ENCODE measurements at regions not wholly inside any gene's neighbourhood (a gene's known extent, or its start where the extent isn't known, plus 50 kb on each side); places are given as distances from the start of the nearest gene placed in this dataset.

GRCh38 chr2:516131-516530 is 161.1 kb downstream of the TMEM18 start:
- H3K36me3 ChIP-seq (ENCODE audit: insufficient read depth) = no peaks in the 10 kb centered on the region
- H3K4me3 ChIP-seq (ENCODE audit: low read depth, low read length) = no peak overlapping the region
- no peaks in the 10 kb centered on the region for H3K4me1 ChIP-seq (ENCODE audit: insufficient read depth)
- WGBS = 83% methylated on average over 7 of the region's 7 CpGs
- DNase-seq (ENCODE audit: extremely low spot score) = no peak
- no peak overlapping the region for H3K27ac ChIP-seq (ENCODE audit: low read depth)

DNA sequence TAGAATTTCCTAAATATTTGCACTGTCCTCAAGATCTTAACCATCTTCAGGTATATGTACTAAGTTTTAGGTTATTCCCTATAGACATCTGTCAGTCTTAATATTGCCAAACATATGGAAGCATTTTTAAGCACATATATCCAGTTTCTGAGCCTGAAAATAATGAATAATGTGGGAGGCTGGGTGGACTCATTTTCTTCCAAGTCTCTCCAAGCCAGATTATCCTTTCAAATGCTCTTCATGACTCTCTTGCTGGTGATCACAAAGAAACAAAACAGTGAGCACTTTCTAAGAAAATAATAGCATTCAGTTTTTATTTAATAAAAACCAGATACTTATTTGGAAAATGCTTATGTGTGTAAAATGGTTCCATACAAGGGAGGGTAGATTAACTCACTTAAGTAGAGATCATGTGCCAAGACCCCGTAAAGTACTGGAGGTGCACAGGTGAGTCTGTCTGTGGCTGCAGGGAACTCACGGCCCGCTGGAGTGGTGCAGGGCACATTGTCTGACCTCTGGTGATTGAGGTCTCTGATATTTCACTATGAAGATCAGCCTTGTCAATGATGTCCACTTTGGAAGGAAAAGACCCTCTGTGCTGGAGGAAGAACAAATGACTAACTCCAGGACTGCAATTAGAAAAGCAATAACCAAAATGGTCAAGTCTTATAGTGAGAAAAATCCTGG is 161.6 kb downstream of the TMEM18 start:
- Histone ChIP-seq H3K4me3 (ENCODE audit: low read depth, low read length) (no peak overlapping the region), H3K4me1 (ENCODE audit: insufficient read depth) (no peaks in the 10 kb centered on the region), H3K36me3 (ENCODE audit: insufficient read depth) (no peaks in the 10 kb centered on the region), H3K27ac (ENCODE audit: low read depth) (no peak overlapping the region)
- DNase-seq (ENCODE audit: extremely low spot score) = no peak
- 80% methylated on average over 3 of the region's 3 CpGs for WGBS

- 69% methylated on average over 2 of the region's 2 CpGs for WGBS
- Histone ChIP-seq H3K27ac (ENCODE audit: low read depth) (no peak overlapping the region), H3K4me1 (ENCODE audit: insufficient read depth) (no peaks in the 10 kb centered on the region), H3K4me3 (ENCODE audit: low read depth, low read length) (no peak overlapping the region), H3K36me3 (ENCODE audit: insufficient read depth) (no peaks in the 10 kb centered on the region)
- DNase-seq (ENCODE audit: extremely low spot score) = no peak
Observed at GRCh38 chr2:513981-514706, 163.1 kb downstream of the TMEM18 start.

DNA sequence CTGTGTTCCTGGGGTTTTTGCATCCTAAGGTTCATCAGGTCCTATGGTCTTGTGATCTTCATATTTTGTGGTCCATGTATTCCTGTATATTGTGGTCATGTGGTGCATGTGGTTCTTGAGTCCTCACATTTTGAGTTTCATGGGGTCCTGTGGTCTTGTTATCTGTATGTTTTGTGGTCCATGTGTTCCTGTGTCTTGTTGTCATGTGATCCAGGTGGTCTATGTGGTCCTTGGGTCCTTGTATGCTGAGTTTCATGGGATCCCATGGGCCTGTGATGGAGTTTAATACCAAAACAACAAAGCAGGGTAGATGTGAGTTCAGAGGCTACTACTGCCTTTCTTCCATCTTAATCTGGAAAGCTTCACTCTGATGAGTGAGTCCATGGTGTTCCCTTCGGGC is 166.4 kb downstream of the TMEM18 start:
- DNase-seq (ENCODE audit: extremely low spot score) = no peak
- Histone ChIP-seq H3K4me3 (ENCODE audit: low read depth, low read length) (no peak overlapping the region), H3K27ac (ENCODE audit: low read depth) (no peak overlapping the region), H3K4me1 (ENCODE audit: insufficient read depth) (no peaks in the 10 kb centered on the region), H3K36me3 (ENCODE audit: insufficient read depth) (no peaks in the 10 kb centered on the region)
- WGBS = 69% methylated on average over 1 of the region's 1 CpG

GRCh38 chr2:509888-510287 is 167.3 kb downstream of the TMEM18 start:
- WGBS = 75% methylated on average over 4 of the region's 4 CpGs
- no peak for DNase-seq (ENCODE audit: extremely low spot score)
- Histone ChIP-seq H3K36me3 (ENCODE audit: insufficient read depth) (no peaks in the 10 kb centered on the region), H3K4me1 (ENCODE audit: insufficient read depth) (no peaks in the 10 kb centered on the region), H3K4me3 (ENCODE audit: low read depth, low read length) (no peak overlapping the region), H3K27ac (ENCODE audit: low read depth) (no peak overlapping the region)

DNA sequence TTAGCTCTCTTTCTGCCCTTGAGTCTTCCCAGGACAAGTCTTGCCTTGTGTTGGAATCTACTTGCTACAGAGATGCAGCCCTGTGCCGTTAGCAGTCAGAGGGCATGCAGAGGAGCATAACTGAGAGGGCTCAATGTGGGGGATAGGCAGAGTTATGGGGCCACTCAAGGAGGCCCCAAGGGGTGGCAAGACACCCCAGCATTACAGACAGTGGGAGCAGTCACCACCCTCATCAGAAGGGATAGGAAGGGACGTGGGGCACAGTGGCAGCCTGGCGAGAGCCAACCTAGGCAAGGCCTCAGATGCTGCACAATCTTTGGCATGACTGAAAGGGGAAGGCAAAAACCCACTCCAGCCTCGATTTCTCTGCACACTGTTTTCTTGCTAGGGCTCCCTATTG is 169.1 kb downstream of the TMEM18 start:
- Histone ChIP-seq H3K4me1 (ENCODE audit: insufficient read depth) (no peaks in the 10 kb centered on the region), H3K36me3 (ENCODE audit: insufficient read depth) (no peaks in the 10 kb centered on the region), H3K27ac (ENCODE audit: low read depth) (no peak overlapping the region), H3K4me3 (ENCODE audit: low read depth, low read length) (no peak overlapping the region)
- DNase-seq (ENCODE audit: extremely low spot score) = no peak
- WGBS = 78% methylated on average over 4 of the region's 4 CpGs

GRCh38 chr2:506866-507265 is 170.3 kb downstream of the TMEM18 start:
- no peaks in the 10 kb centered on the region for H3K4me1 ChIP-seq (ENCODE audit: insufficient read depth)
- WGBS = 92% methylated on average over 5 of the region's 5 CpGs
- H3K36me3 ChIP-seq (ENCODE audit: insufficient read depth) = no peaks in the 10 kb centered on the region
- no peak overlapping the region for H3K4me3 ChIP-seq (ENCODE audit: low read depth, low read length)
- no peak for DNase-seq (ENCODE audit: extremely low spot score)
- no peak overlapping the region for H3K27ac ChIP-seq (ENCODE audit: low read depth)

- no peaks in the 10 kb centered on the region for H3K4me1 ChIP-seq (ENCODE audit: insufficient read depth)
- no peak for DNase-seq (ENCODE audit: extremely low spot score)
- WGBS = 71% methylated on average over 6 of the region's 6 CpGs
- H3K27ac ChIP-seq (ENCODE audit: low read depth) = no peak overlapping the region
- no peaks in the 10 kb centered on the region for H3K36me3 ChIP-seq (ENCODE audit: insufficient read depth)
- H3K4me3 ChIP-seq (ENCODE audit: low read depth, low read length) = no peak overlapping the region
Observed at GRCh38 chr2:506451-506850, 170.8 kb downstream of the TMEM18 start.

- Histone ChIP-seq H3K36me3 (ENCODE audit: insufficient read depth) (no peaks in the 10 kb centered on the region), H3K4me3 (ENCODE audit: low read depth, low read length) (no peak overlapping the region), H3K27ac (ENCODE audit: low read depth) (no peak overlapping the region), H3K4me1 (ENCODE audit: insufficient read depth) (no peaks in the 10 kb centered on the region)
- 34% methylated on average over 8 of the region's 8 CpGs for WGBS
- no peak for DNase-seq (ENCODE audit: extremely low spot score)
Observed at GRCh38 chr2:505941-506340, 171.3 kb downstream of the TMEM18 start.

DNA sequence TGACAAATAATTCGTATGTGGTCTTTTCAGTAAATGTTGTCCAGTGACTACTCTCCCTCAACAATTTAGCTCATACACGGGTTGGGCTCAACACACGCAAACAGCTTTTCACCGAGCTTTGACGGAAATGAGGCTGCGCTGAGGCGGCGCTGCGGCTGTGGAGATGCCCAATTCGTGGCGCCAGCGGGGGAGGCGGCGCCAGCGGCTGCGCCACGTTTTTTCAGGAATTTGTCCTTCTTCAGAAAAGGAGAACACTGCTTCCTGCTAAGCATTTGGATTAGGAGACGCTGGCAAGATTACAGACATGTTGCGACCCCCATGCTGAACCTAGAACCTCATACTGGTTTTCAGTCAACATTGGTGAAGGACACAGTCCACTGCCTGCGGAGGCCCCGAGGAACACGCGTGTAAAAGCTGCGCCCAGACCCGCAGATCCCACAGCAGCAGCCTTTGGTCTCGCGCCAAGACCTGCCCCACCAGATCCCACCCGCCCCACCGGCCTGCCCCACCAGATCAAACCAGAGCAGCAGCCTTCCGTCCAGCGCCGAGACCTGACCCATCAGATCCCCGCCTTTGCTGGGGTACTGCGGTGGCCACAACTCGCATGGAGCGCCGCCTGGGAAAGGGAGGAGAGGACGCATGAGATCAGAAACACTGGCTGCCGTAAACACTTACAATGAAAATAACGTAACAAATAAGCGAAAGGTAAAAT is 173.8 kb downstream of the TMEM18 start:
- H3K27ac ChIP-seq (ENCODE audit: low read depth) = no peak overlapping the region
- DNase-seq (ENCODE audit: extremely low spot score) = no peak
- H3K4me3 ChIP-seq (ENCODE audit: low read depth, low read length) = no peak overlapping the region
- H3K4me1 ChIP-seq (ENCODE audit: insufficient read depth) = no peaks in the 10 kb centered on the region
- 95% methylated on average over 41 of the region's 41 CpGs for WGBS
- H3K36me3 ChIP-seq (ENCODE audit: insufficient read depth) = no peaks in the 10 kb centered on the region

DNA sequence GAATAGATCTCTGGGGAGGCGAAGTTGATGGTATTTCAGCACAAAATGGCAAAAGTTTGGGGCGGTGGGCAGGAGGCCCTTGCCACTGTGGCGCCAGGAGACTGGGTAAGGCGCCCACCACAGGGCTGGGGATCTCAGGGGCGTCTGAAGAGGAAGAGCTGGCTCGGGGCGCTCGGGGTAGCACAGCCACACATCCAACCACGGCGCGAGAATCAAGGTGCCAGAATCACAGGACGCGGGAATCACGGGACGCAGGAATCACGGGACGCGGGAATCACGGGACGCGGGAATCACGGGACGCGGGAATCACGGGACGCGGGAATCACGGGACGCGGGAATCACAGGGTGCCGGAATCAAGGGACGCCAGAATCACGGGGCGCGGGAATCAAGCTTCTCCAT is 174.4 kb downstream of the TMEM18 start:
- no peak overlapping the region for H3K4me3 ChIP-seq (ENCODE audit: low read depth, low read length)
- no peak for DNase-seq (ENCODE audit: extremely low spot score)
- H3K4me1 ChIP-seq (ENCODE audit: insufficient read depth) = no peaks in the 10 kb centered on the region
- 91% methylated on average over 35 of the region's 35 CpGs for WGBS
- no peak overlapping the region for H3K27ac ChIP-seq (ENCODE audit: low read depth)
- no peaks in the 10 kb centered on the region for H3K36me3 ChIP-seq (ENCODE audit: insufficient read depth)

DNA sequence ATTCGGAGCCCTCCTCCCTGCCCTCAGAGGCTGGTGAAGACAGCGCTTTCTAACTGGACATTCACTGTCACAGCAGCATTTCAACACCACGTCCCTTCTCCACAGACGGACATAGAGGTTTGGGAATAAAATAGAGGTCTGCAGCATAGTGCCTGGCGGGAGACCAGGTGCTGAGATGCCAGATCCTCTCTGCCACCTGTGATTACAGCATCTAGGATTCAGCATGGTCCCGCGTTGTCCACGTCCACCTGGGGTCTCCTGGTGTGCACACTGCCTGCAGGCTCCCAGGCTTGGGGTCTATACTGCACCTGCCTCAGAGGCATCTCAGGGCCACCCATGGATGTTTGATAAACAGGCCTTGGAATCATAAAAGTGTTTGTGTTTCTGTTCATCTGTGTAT is 175.5 kb downstream of the TMEM18 start:
- no peak overlapping the region for H3K4me3 ChIP-seq (ENCODE audit: low read depth, low read length)
- H3K36me3 ChIP-seq (ENCODE audit: insufficient read depth) = no peaks in the 10 kb centered on the region
- no peaks in the 10 kb centered on the region for H3K4me1 ChIP-seq (ENCODE audit: insufficient read depth)
- WGBS = 88% methylated on average over 8 of the region's 8 CpGs
- DNase-seq (ENCODE audit: extremely low spot score) = no peak
- no peak overlapping the region for H3K27ac ChIP-seq (ENCODE audit: low read depth)

GRCh38 chr2:501130-501529 is 176.1 kb downstream of the TMEM18 start:
- no peak for DNase-seq (ENCODE audit: extremely low spot score)
- WGBS = 49% methylated on average over 5 of the region's 5 CpGs
- H3K36me3 ChIP-seq (ENCODE audit: insufficient read depth) = no peaks in the 10 kb centered on the region
- H3K4me3 ChIP-seq (ENCODE audit: low read depth, low read length) = no peak overlapping the region
- no peaks in the 10 kb centered on the region for H3K4me1 ChIP-seq (ENCODE audit: insufficient read depth)
- no peak overlapping the region for H3K27ac ChIP-seq (ENCODE audit: low read depth)

GRCh38 chr2:499726-500125 is 177.5 kb downstream of the TMEM18 start:
- H3K4me3 ChIP-seq (ENCODE audit: low read depth, low read length) = no peak overlapping the region
- no peak for DNase-seq (ENCODE audit: extremely low spot score)
- H3K4me1 ChIP-seq (ENCODE audit: insufficient read depth) = no peaks in the 10 kb centered on the region
- WGBS = 74% methylated on average over 8 of the region's 8 CpGs
- H3K27ac ChIP-seq (ENCODE audit: low read depth) = no peak overlapping the region
- no peaks in the 10 kb centered on the region for H3K36me3 ChIP-seq (ENCODE audit: insufficient read depth)
